Mesothelial cell of epicardium (in vitro differentiated cells): ENCODE measurements at regions not wholly inside any gene's neighbourhood (a gene's known extent, or its start where the extent isn't known, plus 50 kb on each side); places are given as distances from the start of the nearest gene placed in this dataset.

ENCODE experiments used
- DNase-seq, 2 experiments: peaks; one replicate each; pipeline ENCODE4 v3.0.0; 2021; ENCODE audit warnings: low spot score in 2 of 2; ENCODE audit not compliant: unreplicated experiment in 2 of 2
- H3K27ac Mint-ChIP-seq: 2 replicates; pipeline ENCODE4 v1.8.0; 2021; ENCODE audit warnings: mixed read lengths
- H3K27me3 Mint-ChIP-seq: 2 replicates; pipeline ENCODE4 v1.8.0; 2021; ENCODE audit warnings: low read depth, mixed read lengths
- H3K36me3 Mint-ChIP-seq: 2 replicates; pipeline ENCODE4 v1.8.0; 2021; ENCODE audit warnings: mixed read lengths
- H3K4me1 Mint-ChIP-seq: 2 replicates; pipeline ENCODE4 v1.8.0; 2021; ENCODE audit warnings: mixed read lengths
- H3K4me3 Mint-ChIP-seq: 2 replicates; pipeline ENCODE4 v1.8.0; 2021; ENCODE audit warnings: mild to moderate bottlenecking, moderate library complexity, mixed read lengths
- H3K9me3 Mint-ChIP-seq: 2 replicates; pipeline ENCODE4 v1.8.0; 2021; ENCODE audit warnings: mixed read lengths
- TF ChIP-seq, protein P1 (sequence below): fragments of 200-600 bp; sonication (generic); IDR thresholded peaks from one replicate; pipeline ENCODE4 v1.5.0; 2021; ENCODE audit warnings: antibody characterized with exemption; ENCODE audit not compliant: unreplicated experiment

GRCh38 chr10:78931321-78932053 lies 137.3 kb upstream of the ZMIZ1 start:
- TF ChIP-seq, protein P1, sequence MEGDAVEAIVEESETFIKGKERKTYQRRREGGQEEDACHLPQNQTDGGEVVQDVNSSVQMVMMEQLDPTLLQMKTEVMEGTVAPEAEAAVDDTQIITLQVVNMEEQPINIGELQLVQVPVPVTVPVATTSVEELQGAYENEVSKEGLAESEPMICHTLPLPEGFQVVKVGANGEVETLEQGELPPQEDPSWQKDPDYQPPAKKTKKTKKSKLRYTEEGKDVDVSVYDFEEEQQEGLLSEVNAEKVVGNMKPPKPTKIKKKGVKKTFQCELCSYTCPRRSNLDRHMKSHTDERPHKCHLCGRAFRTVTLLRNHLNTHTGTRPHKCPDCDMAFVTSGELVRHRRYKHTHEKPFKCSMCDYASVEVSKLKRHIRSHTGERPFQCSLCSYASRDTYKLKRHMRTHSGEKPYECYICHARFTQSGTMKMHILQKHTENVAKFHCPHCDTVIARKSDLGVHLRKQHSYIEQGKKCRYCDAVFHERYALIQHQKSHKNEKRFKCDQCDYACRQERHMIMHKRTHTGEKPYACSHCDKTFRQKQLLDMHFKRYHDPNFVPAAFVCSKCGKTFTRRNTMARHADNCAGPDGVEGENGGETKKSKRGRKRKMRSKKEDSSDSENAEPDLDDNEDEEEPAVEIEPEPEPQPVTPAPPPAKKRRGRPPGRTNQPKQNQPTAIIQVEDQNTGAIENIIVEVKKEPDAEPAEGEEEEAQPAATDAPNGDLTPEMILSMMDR: no peak
- no peak overlapping the region for H3K4me3 Mint-ChIP-seq
- no peak for DNase-seq
- no peaks in the 10 kb centered on the region for H3K27me3 Mint-ChIP-seq
- peaks cover 29% of the 10 kb centered on the region for H3K4me1 Mint-ChIP-seq
- H3K27ac Mint-ChIP-seq: peak overlapping the region; percentile 81
- no peaks in the 10 kb centered on the region for H3K9me3 Mint-ChIP-seq
- H3K36me3 Mint-ChIP-seq: no peaks in the 10 kb centered on the region

DNA sequence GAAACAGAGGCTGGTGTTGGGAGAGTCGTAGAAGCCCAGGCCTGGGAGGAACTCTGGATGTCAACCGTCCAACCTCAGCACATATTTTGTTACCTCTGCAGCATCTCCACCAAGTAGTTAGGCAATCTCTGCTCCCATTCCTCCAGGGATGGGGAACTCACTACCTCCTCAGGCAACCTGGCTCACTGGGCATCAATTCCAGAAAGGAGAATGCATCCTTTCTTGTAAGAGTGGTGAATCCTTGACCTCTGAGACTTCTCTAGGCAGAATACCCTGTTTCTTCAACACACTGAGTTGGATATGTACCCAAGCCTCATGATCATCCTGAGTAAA lies 136.7 kb upstream of the ZMIZ1 start:
- no peaks in the 10 kb centered on the region for H3K27me3 Mint-ChIP-seq
- TF ChIP-seq, protein P1: no peak
- H3K27ac Mint-ChIP-seq: peak overlapping the region; percentile 81
- no peaks in the 10 kb centered on the region for H3K36me3 Mint-ChIP-seq
- H3K4me3 Mint-ChIP-seq: no peak overlapping the region
- no peaks in the 10 kb centered on the region for H3K9me3 Mint-ChIP-seq
- H3K4me1 Mint-ChIP-seq: peaks cover 30% of the 10 kb centered on the region
- no peak for DNase-seq

GRCh38 chr10:78932861-78933260 lies 135.9 kb upstream of the ZMIZ1 start:
- no peak overlapping the region for H3K27ac Mint-ChIP-seq
- no peak overlapping the region for H3K4me3 Mint-ChIP-seq
- no peak for DNase-seq
- no peaks in the 10 kb centered on the region for H3K27me3 Mint-ChIP-seq
- no peaks in the 10 kb centered on the region for H3K9me3 Mint-ChIP-seq
- TF ChIP-seq, protein P1: no peak
- H3K36me3 Mint-ChIP-seq: no peaks in the 10 kb centered on the region
- H3K4me1 Mint-ChIP-seq: peaks cover 31% of the 10 kb centered on the region

GRCh38 chr10:78933828-78934531 lies 134.8 kb upstream of the ZMIZ1 start:
- DNase-seq: no peak
- H3K4me3 Mint-ChIP-seq: no peak overlapping the region
- no peaks in the 10 kb centered on the region for H3K9me3 Mint-ChIP-seq
- no peaks in the 10 kb centered on the region for H3K27me3 Mint-ChIP-seq
- TF ChIP-seq, protein P1: no peak
- H3K36me3 Mint-ChIP-seq: no peaks in the 10 kb centered on the region
- peaks cover 36% of the 10 kb centered on the region for H3K4me1 Mint-ChIP-seq
- H3K27ac Mint-ChIP-seq: peak overlapping the region; percentile 43

- no peak overlapping the region for H3K4me3 Mint-ChIP-seq
- peak overlapping the region; percentile 43 for H3K27ac Mint-ChIP-seq
- no peaks in the 10 kb centered on the region for H3K36me3 Mint-ChIP-seq
- peaks cover 36% of the 10 kb centered on the region for H3K4me1 Mint-ChIP-seq
- TF ChIP-seq, protein P1: no peak
- H3K27me3 Mint-ChIP-seq: no peaks in the 10 kb centered on the region
- H3K9me3 Mint-ChIP-seq: no peaks in the 10 kb centered on the region
- no peak for DNase-seq
Measured at GRCh38 chr10:78934532-78934898, 134.3 kb upstream of the ZMIZ1 start.
